ENCODE measurements at regions not wholly inside any gene's neighbourhood (a gene's known extent, or its start where the extent isn't known, plus 50 kb on each side); places are given as distances from the start of the nearest gene placed in this dataset.

- no peak for TF ChIP-seq CTCF (IDR thresholded peaks at IDR 0.05)
- TF ChIP-seq POLR2A (IDR thresholded peaks at IDR 0.05) = no peak
Observed at GRCh38 chr1:88003255-88003654, 674.6 kb downstream of the LMO4 start.
